BLaER1 (cell line): ENCODE measurements at regions not wholly inside any gene's neighbourhood (a gene's known extent, or its start where the extent isn't known, plus 50 kb on each side); places are given as distances from the start of the nearest gene placed in this dataset.

Experiments
- H3K27ac ChIP-seq: shearing (Covaris generic); formaldehyde crosslinking; 2 replicates; pipeline ENCODE4 v1.8.1; 2022
- H3K27me3 ChIP-seq: shearing (Covaris generic); formaldehyde crosslinking; 2 replicates; pipeline ENCODE4 v1.8.1; 2022
- H3K36me3 ChIP-seq: shearing (Covaris generic); formaldehyde crosslinking; 2 replicates; pipeline ENCODE4 v1.8.1; 2022
- H3K4me1 ChIP-seq: shearing (Covaris generic); formaldehyde crosslinking; 2 replicates; pipeline ENCODE4 v1.8.1; 2022
- H3K4me2 ChIP-seq: shearing (Covaris generic); formaldehyde crosslinking; 2 replicates; pipeline ENCODE4 v1.8.1; 2022
- H3K4me3 ChIP-seq: shearing (Covaris generic); formaldehyde crosslinking; 2 replicates; pipeline ENCODE4 v1.8.1; 2022
- H3K9ac ChIP-seq: shearing (Covaris generic); formaldehyde crosslinking; 2 replicates; pipeline ENCODE4 v1.8.1; 2022
- H3K9me3 ChIP-seq: shearing (Covaris generic); formaldehyde crosslinking; 2 replicates; pipeline ENCODE4 v1.8.1; 2022
- H4K20me1 ChIP-seq: shearing (Covaris generic); formaldehyde crosslinking; 2 replicates; pipeline ENCODE4 v1.8.1; 2022
- Cebpa-rat ChIP-seq: shearing (Covaris generic); IDR thresholded peaks from 2 replicates; pipeline ENCODE4 v1.8.1; 2022

DNA sequence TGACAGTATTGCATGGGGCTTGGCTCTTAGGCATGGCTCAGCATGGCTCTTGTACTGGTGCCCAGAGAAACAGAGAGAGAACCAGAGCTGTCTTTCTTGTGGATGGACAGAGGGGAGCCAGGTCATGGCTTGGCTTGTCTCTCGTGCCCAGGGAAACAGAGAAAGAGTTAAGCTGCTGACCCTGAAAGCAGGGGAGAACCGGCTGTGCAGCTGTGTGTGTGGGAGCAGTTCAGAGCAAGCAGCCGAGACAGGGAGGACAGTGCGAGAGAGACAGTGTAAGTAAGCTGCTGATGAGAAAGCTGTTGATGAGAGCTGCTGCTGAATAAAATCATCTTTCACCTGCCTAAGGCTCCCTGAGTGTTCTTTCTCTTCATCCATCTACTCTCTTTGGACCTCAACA is 61.3 kb upstream of the DDHD1 start:
- Histone ChIP-seq H3K4me1 (peaks cover 14% of the 10 kb centered on the region), H3K4me2 (no peak overlapping the region), H3K9me3 (no peaks in the 10 kb centered on the region), H3K27me3 (no peaks in the 10 kb centered on the region), H3K9ac (no peak overlapping the region), H3K4me3 (no peak overlapping the region), H4K20me1 (no peaks in the 10 kb centered on the region), H3K36me3 (no peaks in the 10 kb centered on the region), H3K27ac (no peak overlapping the region)
- no peak for TF ChIP-seq Cebpa-rat

DNA sequence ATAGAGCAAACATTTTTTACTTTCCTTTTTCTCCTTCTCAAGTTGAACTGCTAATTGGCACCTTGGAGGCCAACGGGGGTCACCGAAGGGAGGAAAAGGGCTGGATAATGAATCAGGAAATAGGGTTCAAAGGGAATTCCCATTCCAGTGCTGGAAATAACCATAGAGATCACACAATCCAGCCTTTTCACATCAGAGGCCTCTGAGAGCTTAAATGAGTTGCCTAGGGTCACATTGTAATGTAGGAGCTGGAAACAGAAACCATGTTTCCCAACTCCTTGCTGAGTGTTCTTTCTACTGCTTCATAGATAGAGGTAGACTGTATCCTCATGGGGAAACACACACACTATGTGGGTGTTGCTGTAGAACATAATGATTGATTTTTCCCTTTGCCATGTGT is 60.6 kb upstream of the DDHD1 start:
- no peaks in the 10 kb centered on the region for H4K20me1 ChIP-seq
- H3K4me2 ChIP-seq = no peak overlapping the region
- no peaks in the 10 kb centered on the region for H3K36me3 ChIP-seq
- H3K4me1 ChIP-seq = peaks cover 8% of the 10 kb centered on the region
- H3K9ac ChIP-seq = no peak overlapping the region
- H3K4me3 ChIP-seq = no peak overlapping the region
- H3K27me3 ChIP-seq = no peaks in the 10 kb centered on the region
- TF ChIP-seq Cebpa-rat = no peak
- H3K9me3 ChIP-seq = no peaks in the 10 kb centered on the region
- H3K27ac ChIP-seq = no peak overlapping the region

DNA sequence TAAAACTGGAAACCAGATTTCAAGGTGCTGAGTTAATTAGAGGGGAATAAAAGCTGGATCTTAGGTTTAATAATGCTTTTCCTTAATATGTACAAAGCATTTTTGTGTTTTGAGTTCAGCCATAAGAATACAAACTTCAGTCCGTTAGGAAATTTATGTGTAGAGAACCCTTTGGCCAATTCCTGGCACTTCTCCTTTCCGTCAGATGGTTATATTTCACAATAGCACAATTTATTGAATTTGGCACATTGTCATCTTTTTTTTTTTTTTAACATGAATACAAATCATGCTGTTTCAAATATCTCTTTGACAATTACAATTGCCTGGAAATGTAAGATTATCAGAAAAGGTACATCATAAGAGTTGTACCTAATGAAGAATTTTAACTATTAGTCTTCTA is 56.2 kb upstream of the DDHD1 start:
- Histone ChIP-seq H3K9ac (no peak overlapping the region), H3K27me3 (no peaks in the 10 kb centered on the region), H4K20me1 (no peaks in the 10 kb centered on the region), H3K4me1 (no peaks in the 10 kb centered on the region), H3K36me3 (no peaks in the 10 kb centered on the region), H3K9me3 (peaks cover 6% of the 10 kb centered on the region; the same call in 1 of the 2 replicates), H3K4me3 (no peak overlapping the region), H3K27ac (no peak overlapping the region), H3K4me2 (no peak overlapping the region)
- TF ChIP-seq Cebpa-rat = no peak
